ENCODE measurements at regions not wholly inside any gene's neighbourhood (a gene's known extent, or its start where the extent isn't known, plus 50 kb on each side); places are given as distances from the start of the nearest gene placed in this dataset.

- in situ Hi-C loops (cut with MboI), result no loop called here
- POLR2A ChIA-PET, result no interaction called here
- Histone ChIP-seq H4K20me1 (ENCODE audit: control insufficient read depth, insufficient read depth) (no peaks in the 10 kb centered on the region), H3K4me2 (ENCODE audit: control insufficient read depth, insufficient read depth) (no peak overlapping the region), H3K27me3 (replicated peaks in 1 of 2; ENCODE audit: control insufficient read depth in 2 of 2, insufficient read depth in 2 of 2, low read length in 1 of 2) (no peaks in the 10 kb centered on the region), H3K79me2 (ENCODE audit: control insufficient read depth, insufficient read depth, low read length) (no peaks in the 10 kb centered on the region), H3K9me3 (replicated peaks; ENCODE audit: control insufficient read depth, insufficient read depth, low read length) (no peaks in the 10 kb centered on the region; the same call in 2 of the 3 replicates), H3K27ac (ENCODE audit: control insufficient read depth, insufficient read depth) (no peak overlapping the region), H3K4me1 (ENCODE audit: control insufficient read depth, insufficient read depth, low read length) (no peaks in the 10 kb centered on the region), H3K36me3 (ENCODE audit: control insufficient read depth in 2 of 2, insufficient read depth in 2 of 2, low read length in 1 of 2) (no peaks in the 10 kb centered on the region), H2AFZ (ENCODE audit: control insufficient read depth, low read depth, low read length) (no peak overlapping the region), H3K4me3 (no peak overlapping the region), H3K9ac (ENCODE audit: control insufficient read depth, insufficient read depth, low read length) (no peak overlapping the region)
- intact Hi-C loops (cut with micrococcal nuclease; ENCODE audit: unreplicated experiment), result no loop called here
- CTCF ChIA-PET, result no interaction called here
- TF ChIP-seq ZBTB4 (CRISPR knock-in tag; IDR thresholded peaks at IDR 0.05) (no peak), NR2C2 (IDR thresholded peaks at IDR 0.05; ENCODE audit: borderline replicate concordance, control insufficient read depth, insufficient read length, low read depth) (no peak), STAT3 (IDR thresholded peaks at IDR 0.05; ENCODE audit: low read depth, low read length) (no peak), EGR1 (IDR thresholded peaks at IDR 0.05; ENCODE audit: borderline replicate concordance in 1 of 2, low read depth in 2 of 2, low read length in 2 of 2) (no peak), CREM (IDR thresholded peaks at IDR 0.05; ENCODE audit: low read depth) (no peak), PML (IDR thresholded peaks at IDR 0.05; ENCODE audit: low read length) (no peak), TAF1 (IDR thresholded peaks at IDR 0.05; ENCODE audit: borderline replicate concordance, low read depth, low read length) (no peak), TCF3 (IDR thresholded peaks at IDR 0.05; ENCODE audit: borderline replicate concordance, insufficient read depth, low read depth, low read length) (no peak), POLR2A (IDR thresholded peaks at IDR 0.05; ENCODE audit: low read depth, low read length) (no peak), MYB (IDR thresholded peaks at IDR 0.05; ENCODE audit: borderline replicate concordance, low read depth, low read length) (no peak), USF1 (IDR thresholded peaks at IDR 0.05; ENCODE audit: borderline replicate concordance, extremely low read length, insufficient read depth, low read depth, low read length) (no peak), CREB1 (IDR thresholded peaks at IDR 0.05; ENCODE audit: low read depth) (no peak), MYC (IDR thresholded peaks at IDR 0.05; ENCODE audit: insufficient read depth, insufficient read length, insufficient replicate concordance, low read length, severe bottlenecking) (no peak), E2F4 (IDR thresholded peaks at IDR 0.05; ENCODE audit: low read depth, low read length) (no peak), POU2F2 (IDR thresholded peaks at IDR 0.05; ENCODE audit: borderline replicate concordance, low read depth, low read length) (no peak), EZH2 (IDR thresholded peaks at IDR 0.05; ENCODE audit: borderline replicate concordance, control insufficient read depth, low read depth, low read length) (no peak)
- WGBS (ENCODE audit: insufficient coverage, insufficient replicate concordance, low lambda C conversion rate, missing lambda C conversion rate), result 0% methylated on average over 4 of the region's 4 CpGs
- SMC1A ChIA-PET (ENCODE audit: uncharacterized antibody, unreplicated experiment), result no interaction called here
- no peak for FAIRE-seq
- no peak for ATAC-seq
- RAD21 ChIA-PET (ENCODE audit: unreplicated experiment), result no interaction called here
- BruUV-seq (replicated peaks), result no TSS peak
- no peak for DNase-seq (ENCODE audit: low read depth, low spot score)
Observed at GRCh38 chr10:125575843-125576242, 107.1 kb downstream of the TEX36 start.
